Caco-2 (cell line): ENCODE measurements at regions not wholly inside any gene's neighbourhood (a gene's known extent, or its start where the extent isn't known, plus 50 kb on each side); places are given as distances from the start of the nearest gene placed in this dataset.

Experiments
- BruUV-seq: library from RNA; stranded (reverse); fragments of 400-500 nt; replicated peaks from 2 replicates; lab custom pipeline; 2021; lab: Mats Ljungman, UMichigan
- CTCF ChIA-PET: fragments of 300-600 bp; sonication (Branson Sonifier 250); formaldehyde crosslinking; loops from one replicate; lab custom pipeline; 2022; ENCODE audit warnings: antibody characterized with exemption; lab: Charles Lee
- POLR2A ChIA-PET: fragments of 300-600 bp; sonication (Branson Sonifier 250); formaldehyde crosslinking; loops from one replicate; lab custom pipeline; 2022; ENCODE audit warnings: antibody characterized with exemption; lab: Charles Lee
- DNase-seq, 2 experiments: peaks; one replicate each; pipeline versions ENCODE4 v3.0.0 to v3.0.0-alpha.2; 2020 to 2022
- H3K27me3 ChIP-seq: replicated peaks from 2 replicates; pipeline ENCODE4 v1.6.0; 2011; ENCODE audit warnings: low read length; ENCODE audit not compliant: control insufficient read depth, insufficient read depth
- H3K36me3 ChIP-seq: 2 replicates; pipeline ENCODE4 v1.5.1; 2011; ENCODE audit warnings: low read length; ENCODE audit not compliant: control insufficient read depth, insufficient read depth
- H3K4me1 ChIP-seq: fragments of 250-450 bp; sonication (Bioruptor Pico); 2 replicates; pipeline ENCODE4 v1.5.1; 2020; ENCODE audit warnings: mild to moderate bottlenecking
- H3K4me3 ChIP-seq: 2 replicates; pipeline ENCODE4 v1.5.1; 2011; ENCODE audit warnings: low read depth, mild to moderate bottlenecking, control low read depth, low read length
- H3K9me3 ChIP-seq: fragments of 250-450 bp; sonication (Bioruptor Pico); 2 replicates; pipeline ENCODE4 v1.5.1; 2020; ENCODE audit warnings: mild to moderate bottlenecking, moderate library complexity
- H3K27ac Mint-ChIP-seq: one replicate; pipeline ENCODE4 v1.8.0; 2022; ENCODE audit warnings: mixed read lengths; ENCODE audit not compliant: unreplicated experiment
- H3K27me3 Mint-ChIP-seq: one replicate; pipeline ENCODE4 v1.8.0; 2022; ENCODE audit warnings: mixed read lengths; ENCODE audit not compliant: insufficient read depth, unreplicated experiment
- H3K36me3 Mint-ChIP-seq: one replicate; pipeline ENCODE4 v1.8.0; 2022; ENCODE audit warnings: mild to moderate bottlenecking, mixed read lengths; ENCODE audit not compliant: insufficient read depth, unreplicated experiment
- H3K4me1 Mint-ChIP-seq: one replicate; pipeline ENCODE4 v1.8.0; 2022; ENCODE audit warnings: low read depth, mixed read lengths; ENCODE audit not compliant: unreplicated experiment
- H3K4me3 Mint-ChIP-seq: one replicate; pipeline ENCODE4 v1.8.0; 2022; ENCODE audit warnings: mild to moderate bottlenecking, moderate library complexity, mixed read lengths; ENCODE audit not compliant: unreplicated experiment
- H3K9me3 Mint-ChIP-seq: one replicate; pipeline ENCODE4 v1.8.0; 2022; ENCODE audit warnings: mixed read lengths; ENCODE audit not compliant: unreplicated experiment
- CTCF ChIP-seq, 2 experiments: fragments of 200-600 bp in 1 of 2; IDR thresholded peaks; 1 replicate in 1 of 2; 2 replicates in 1 of 2; pipeline versions ENCODE4 v1.5.1 to v1.8.0; 2011 to 2022; ENCODE audit warnings: antibody characterized with exemption in 1 of 2, control low read depth in 1 of 2, inconsistent platforms in 1 of 2, low read depth in 1 of 2, low read length in 1 of 2, mild to moderate bottlenecking in 1 of 2, moderate library complexity in 1 of 2; ENCODE audit not compliant: insufficient read depth in 1 of 2, severe bottlenecking in 1 of 2, unreplicated experiment in 1 of 2
- intact Hi-C: fragments of 100-400 bp; cut with micrococcal nuclease; formaldehyde crosslinking; loops from one replicate; pipeline ENCODE4 v1.10.0; 2022; ENCODE audit not compliant: unreplicated experiment

GRCh38 chr7:24201226-24201625 is 82.8 kb upstream of the NPY start:
- peaks cover 4% of the 10 kb centered on the region for H3K27me3 Mint-ChIP-seq
- BruUV-seq: no TSS peak
- Histone ChIP-seq H3K9me3 (no peaks in the 10 kb centered on the region), H3K27me3 (no peaks in the 10 kb centered on the region; the same call in 1 of the 2 replicates), H3K4me1 (no peaks in the 10 kb centered on the region; the same call in 1 of the 2 replicates), H3K36me3 (no peaks in the 10 kb centered on the region), H3K4me3 (no peak overlapping the region)
- H3K4me3 Mint-ChIP-seq: no peak overlapping the region
- intact Hi-C loops: no loop called here
- no peaks in the 10 kb centered on the region for H3K4me1 Mint-ChIP-seq
- ChIA-PET POLR2A (no interaction called here), CTCF (no interaction called here)
- H3K36me3 Mint-ChIP-seq: no peaks in the 10 kb centered on the region
- H3K9me3 Mint-ChIP-seq: no peaks in the 10 kb centered on the region
- H3K27ac Mint-ChIP-seq: no peak overlapping the region
- no peak for DNase-seq
- no peak for TF ChIP-seq CTCF (IDR thresholded peaks at IDR 0.05; ENCODE audit: insufficient read depth in 1 of 2, low read depth in 1 of 2, low read length in 1 of 2, severe bottlenecking in 1 of 2, unreplicated experiment in 1 of 2)

GRCh38 chr7:24212073-24212472 is 71.9 kb upstream of the NPY start:
- intact Hi-C loops: no loop called here
- DNase-seq: no peak
- H3K9me3 Mint-ChIP-seq: no peaks in the 10 kb centered on the region
- H3K9me3 ChIP-seq: no peaks in the 10 kb centered on the region
- no peaks in the 10 kb centered on the region for H3K36me3 ChIP-seq
- no peak for TF ChIP-seq CTCF (IDR thresholded peaks at IDR 0.05; ENCODE audit: insufficient read depth in 1 of 2, low read depth in 1 of 2, low read length in 1 of 2, severe bottlenecking in 1 of 2, unreplicated experiment in 1 of 2)
- peaks cover 4% of the 10 kb centered on the region for H3K27me3 Mint-ChIP-seq
- H3K4me1 ChIP-seq: no peaks in the 10 kb centered on the region
- BruUV-seq: no TSS peak
- H3K27me3 ChIP-seq: no peaks in the 10 kb centered on the region
- no peak overlapping the region for H3K4me3 ChIP-seq
- no peaks in the 10 kb centered on the region for H3K4me1 Mint-ChIP-seq
- ChIA-PET POLR2A (no interaction called here), CTCF (no interaction called here)
- no peak overlapping the region for H3K4me3 Mint-ChIP-seq
- no peaks in the 10 kb centered on the region for H3K36me3 Mint-ChIP-seq
- H3K27ac Mint-ChIP-seq: no peak overlapping the region

GRCh38 chr7:24213311-24213710 is 70.7 kb upstream of the NPY start:
- DNase-seq: no peak
- Histone ChIP-seq H3K36me3 (no peaks in the 10 kb centered on the region), H3K4me3 (no peak overlapping the region), H3K27me3 (no peaks in the 10 kb centered on the region), H3K4me1 (no peaks in the 10 kb centered on the region), H3K9me3 (no peaks in the 10 kb centered on the region)
- no peaks in the 10 kb centered on the region for H3K9me3 Mint-ChIP-seq
- CTCF ChIA-PET: no interaction called here
- no peak overlapping the region for H3K4me3 Mint-ChIP-seq
- POLR2A ChIA-PET: no interaction called here
- intact Hi-C loops: no loop called here
- no peak for TF ChIP-seq CTCF (IDR thresholded peaks at IDR 0.05; ENCODE audit: insufficient read depth in 1 of 2, low read depth in 1 of 2, low read length in 1 of 2, severe bottlenecking in 1 of 2, unreplicated experiment in 1 of 2)
- no TSS peak for BruUV-seq
- H3K36me3 Mint-ChIP-seq: no peaks in the 10 kb centered on the region
- no peak overlapping the region for H3K27ac Mint-ChIP-seq
- H3K27me3 Mint-ChIP-seq: peaks cover 7% of the 10 kb centered on the region
- H3K4me1 Mint-ChIP-seq: no peaks in the 10 kb centered on the region
